ENCODE measurements at regions not wholly inside any gene's neighbourhood (a gene's known extent, or its start where the extent isn't known, plus 50 kb on each side); places are given as distances from the start of the nearest gene placed in this dataset.
"Not testable (repeated sequence)": the region's sequence is repeated elsewhere in the genome, so short reads cannot be mapped to it uniquely, and the experiment has no call there.

DNA sequence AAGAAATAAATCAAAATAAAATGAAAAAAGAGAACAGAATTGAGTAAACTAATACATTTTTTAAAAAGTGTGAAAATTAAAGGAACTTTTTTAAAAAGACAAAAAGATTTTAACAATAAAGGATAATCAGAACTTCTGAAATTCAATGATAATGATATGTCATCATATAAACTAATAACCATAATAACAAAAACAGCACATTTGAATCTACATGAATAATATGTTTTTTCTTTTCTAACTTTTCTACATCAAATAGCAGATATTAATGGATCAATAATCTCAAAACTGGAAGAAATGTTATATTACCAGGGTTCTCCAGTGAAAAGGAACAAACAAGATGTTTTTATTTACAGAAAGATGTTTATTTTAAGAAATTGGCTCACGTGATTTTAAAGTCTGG is 903.3 kb upstream of the MIR17HG start:
- no peak for DNase-seq (ENCODE audit: low read depth)

DNA sequence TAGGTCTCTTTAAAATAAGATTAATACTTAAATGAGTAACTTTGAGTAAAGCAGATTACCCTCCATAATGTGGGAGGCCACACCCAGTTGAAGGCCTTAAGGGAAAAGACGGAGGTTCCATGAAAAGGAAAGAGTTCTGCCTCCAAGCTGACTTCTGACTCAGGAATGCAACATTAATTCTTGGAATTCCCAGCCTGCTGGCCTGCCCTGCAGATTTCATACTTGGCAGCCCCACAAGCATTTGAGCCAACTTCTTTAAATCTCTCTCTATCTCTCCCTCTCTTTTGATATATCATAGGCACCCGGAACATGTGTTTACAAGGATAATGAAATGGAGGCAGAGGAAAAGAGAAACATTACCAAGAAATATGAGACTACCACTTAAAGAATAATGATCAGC is 902.3 kb upstream of the MIR17HG start:
- DNase-seq (ENCODE audit: low read depth), result no peak

DNA sequence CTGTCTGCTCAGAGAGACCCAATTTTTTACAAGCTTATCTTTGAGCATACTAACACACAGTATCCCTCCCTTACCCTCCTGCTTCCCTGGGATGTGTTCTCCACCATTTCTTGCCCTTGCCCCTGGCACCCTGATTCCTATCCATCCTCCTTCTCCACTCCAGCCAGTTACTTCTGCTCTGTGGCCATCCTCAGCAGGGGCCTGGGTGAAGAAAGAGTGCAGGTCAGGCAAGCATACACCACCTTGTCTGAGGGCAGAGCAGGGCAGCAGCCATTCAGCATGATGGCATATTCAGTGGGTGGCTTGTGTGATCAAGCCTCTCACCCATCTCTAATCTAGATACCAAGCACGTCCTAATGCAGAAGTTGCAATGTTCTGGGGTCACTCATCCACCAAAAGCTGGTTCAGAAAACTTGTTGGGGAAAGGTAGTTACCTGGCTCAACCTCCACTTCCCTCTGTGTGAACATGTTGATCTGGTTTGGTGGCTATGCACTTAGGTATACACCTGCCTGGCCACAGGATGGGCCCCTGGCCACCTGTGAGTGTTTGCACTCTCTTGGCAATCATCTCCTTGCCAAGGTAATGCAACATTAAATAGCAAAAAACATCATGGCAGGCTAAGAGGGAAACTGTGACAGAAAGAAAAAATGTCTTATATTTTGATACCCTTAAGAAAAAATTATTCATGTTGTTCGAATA is 900.3 kb upstream of the MIR17HG start:
- no peak for DNase-seq (ENCODE audit: low read depth)

DNA sequence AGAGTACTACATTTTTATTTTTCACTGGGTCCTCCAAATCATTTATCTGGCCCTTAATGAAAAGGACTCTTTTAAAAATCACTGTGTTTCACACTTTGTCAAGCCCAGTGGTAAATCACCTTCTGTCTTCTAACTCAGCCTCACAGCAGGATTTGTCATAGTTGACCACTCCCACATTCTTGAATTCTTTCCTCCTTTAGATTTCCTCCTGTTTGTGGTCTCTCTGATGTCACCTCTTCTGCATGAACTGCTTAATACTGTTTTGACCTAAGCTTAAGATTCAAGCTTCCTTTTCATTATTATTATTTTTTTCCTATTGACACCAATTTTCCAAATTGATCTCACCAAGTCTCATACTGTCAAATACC is 899.8 kb upstream of the MIR17HG start:
- no peak for DNase-seq (ENCODE audit: low read depth)

DNA sequence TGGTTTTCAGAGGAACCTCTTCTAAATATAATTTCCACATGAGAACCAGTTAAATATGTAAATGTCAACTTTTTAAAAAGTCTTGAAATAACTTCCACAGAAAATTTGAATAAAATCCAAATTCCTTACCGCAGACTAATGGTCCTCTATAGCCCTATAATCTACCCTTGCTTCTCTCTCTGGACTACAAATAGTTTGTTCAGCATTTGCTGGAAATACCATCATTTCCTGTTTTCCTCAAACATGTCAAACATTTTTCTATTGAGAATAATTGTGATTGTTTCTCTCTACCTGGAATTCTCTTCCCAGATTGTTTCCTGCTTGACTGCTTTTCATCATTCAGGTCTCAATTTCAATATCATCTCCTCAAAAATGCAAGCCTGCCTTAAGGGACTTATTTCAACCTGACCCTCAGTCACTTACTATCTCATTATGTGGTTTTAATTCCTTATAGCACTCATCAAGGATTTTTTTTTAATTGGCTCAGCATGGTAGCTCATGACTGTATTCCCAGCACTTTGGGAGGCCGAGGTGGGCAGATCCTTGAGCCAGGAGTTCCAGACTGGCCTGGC is 898.9 kb upstream of the MIR17HG start:
- DNase-seq (ENCODE audit: low read depth), result no peak

DNA sequence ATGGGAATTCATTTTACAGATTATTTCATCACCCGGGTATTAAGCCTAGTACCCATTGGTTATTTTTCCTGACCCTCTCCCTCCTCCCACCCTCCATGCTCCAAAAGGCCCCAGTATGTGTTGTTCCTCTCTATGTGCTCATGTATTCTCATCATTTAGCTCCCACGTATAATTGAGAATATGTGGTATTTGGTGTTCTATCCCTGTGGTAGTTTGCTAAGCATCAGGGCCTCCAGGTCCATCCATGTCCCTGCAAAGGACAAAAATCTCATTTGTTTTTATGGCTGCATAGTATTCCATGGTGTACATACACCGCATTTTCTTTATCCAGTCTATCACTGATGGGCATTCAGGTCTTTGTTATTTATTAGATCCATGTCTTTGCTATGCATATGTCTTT is 894.1 kb upstream of the MIR17HG start:
- DNase-seq (ENCODE audit: low read depth), result no peak

DNA sequence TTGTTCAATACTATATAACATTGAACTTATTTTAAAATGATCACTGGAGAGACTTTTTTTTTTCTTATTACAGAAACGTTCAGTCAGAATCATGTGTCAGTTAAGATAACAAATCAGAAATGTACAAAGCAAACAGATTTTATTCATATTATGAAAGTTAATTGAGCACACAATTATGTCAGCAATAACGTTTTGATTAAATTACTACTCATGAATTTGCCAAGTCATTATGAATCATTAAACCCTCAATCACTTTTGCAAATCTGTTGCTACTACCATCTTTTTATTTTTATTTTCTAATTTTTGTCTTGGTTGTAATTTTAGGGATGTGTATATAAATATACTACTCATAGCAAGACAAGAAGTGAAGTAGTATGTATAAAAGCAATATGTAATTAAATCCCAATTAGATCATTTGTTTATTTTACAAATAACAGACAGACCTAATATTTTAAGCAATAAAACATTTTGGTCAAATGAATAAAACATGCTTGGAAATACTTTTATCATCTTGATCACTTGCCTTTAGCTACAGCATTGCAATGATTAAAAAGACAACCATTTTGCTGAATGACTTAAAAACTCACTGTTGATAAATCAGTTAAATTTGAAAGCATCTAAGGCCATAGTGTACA is 893.4 kb upstream of the MIR17HG start:
- no peak for DNase-seq (ENCODE audit: low read depth)

DNA sequence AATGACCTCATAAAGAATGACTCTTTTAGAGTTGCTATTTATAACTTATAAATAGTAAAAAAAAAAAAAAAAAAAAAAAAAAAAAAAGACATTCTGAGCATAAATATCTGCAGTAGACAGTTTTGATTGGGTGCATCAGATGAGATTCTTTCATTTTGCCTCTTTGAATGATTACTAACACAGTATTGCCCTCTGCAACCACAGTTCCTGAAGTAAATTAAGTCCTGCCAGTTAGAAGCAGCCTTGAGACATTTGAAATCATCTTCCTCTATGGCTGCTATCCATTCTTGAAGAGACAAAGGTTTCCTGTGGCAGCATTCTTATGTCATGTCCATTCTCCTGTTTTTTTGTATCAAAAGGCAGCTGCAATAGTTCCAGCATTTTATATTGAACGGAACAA is 892.4 kb upstream of the MIR17HG start:
- no peak for DNase-seq (ENCODE audit: low read depth)

DNA sequence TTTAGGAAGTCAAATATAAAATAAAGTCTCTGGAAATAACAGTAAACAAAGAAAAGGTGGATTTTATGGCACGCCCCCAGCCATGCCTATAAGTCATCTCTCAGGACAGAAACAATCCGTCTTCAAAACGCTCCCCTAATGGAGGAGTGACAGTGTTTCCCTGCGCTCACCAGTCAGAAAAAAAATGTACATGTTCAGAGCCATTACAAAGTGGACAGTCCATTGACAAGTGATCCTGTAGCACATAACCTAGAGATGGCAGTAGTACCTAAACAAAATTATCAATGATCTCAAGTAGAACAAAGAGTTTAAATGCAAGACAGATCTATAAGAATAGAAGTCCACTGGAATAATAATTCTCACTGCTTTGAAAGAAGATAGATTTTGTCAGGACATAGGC is 891.7 kb upstream of the MIR17HG start:
- no peak for DNase-seq (ENCODE audit: low read depth)

DNA sequence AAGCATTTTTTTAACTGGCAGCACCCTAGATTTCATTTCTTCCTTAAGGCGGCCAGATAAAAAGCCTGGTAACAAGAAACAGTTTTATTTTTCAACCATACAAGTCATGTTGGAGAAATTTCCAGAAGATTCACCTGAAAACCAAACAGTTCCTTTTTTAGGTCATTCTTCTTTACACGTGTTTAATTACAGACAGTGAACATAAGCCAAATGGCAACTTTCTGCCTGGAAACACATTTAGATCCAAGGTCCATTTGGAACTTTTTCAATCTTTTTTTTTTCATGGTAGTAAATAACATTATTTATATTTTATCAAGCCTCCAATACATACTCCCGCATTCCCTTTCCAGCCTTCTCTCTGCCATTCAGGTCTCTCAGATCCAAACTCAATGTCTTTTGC is 886.1 kb upstream of the MIR17HG start:
- DNase-seq (ENCODE audit: low read depth), result no peak

DNA sequence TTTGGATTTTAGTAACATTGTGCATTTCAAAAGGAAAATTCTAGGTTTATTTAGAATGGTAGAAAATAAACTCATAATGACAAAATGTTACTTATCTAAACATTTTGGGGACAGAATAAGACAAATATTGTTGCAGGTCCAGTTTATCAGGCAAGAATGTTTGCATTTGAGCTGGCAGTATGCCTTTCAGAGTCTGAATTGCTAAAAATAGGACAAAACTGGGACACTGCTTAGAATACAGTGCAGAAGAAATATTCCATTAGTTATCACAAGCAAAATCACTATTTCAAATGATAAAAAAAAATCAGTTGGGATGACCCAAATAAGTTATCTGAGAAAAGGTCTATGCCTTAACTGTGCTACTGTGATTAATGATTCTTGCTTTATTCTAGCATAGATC is 870.3 kb upstream of the MIR17HG start:
- DNase-seq (ENCODE audit: low read depth), result no peak

DNA sequence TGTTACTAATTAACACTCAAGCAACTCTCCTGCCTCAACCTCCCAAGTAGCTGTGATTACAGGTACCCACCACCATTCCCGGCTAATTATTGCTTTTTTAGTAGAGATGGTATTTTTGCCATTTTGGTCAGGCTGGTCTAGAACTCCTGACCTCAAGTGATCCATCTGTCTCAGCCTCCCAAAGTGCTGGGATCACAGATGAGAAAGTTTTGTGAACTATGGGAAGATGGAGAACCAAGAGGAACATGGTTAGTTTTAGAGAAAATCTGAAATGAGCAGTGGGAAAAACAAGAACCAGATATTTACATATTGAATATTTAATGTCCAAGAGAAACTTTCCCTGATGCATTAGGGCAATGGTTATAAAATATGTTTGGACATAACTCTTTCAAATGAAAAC is 863.6 kb upstream of the MIR17HG start:
- DNase-seq (ENCODE audit: low read depth), result no peak

DNA sequence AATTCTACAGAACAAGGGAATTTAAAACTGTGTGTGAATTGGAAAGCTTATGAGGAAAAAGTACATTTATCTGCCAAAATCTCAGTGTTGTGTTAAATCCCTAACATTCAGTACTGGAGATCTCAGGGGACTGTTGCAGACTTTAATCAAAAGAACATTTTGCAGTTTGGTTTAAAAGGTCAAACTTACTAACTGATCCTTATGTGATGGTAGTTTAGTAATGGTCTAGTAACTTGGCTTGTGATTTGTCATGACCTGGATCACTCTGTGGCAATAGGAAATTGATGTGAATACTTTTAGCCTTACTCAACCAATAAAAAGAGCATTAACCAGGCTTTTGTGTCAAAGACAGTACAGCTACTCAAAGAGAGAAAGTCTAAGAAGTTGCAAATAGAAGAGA is 862.1 kb upstream of the MIR17HG start:
- DNase-seq (ENCODE audit: low read depth), result peak; percentile 83

DNA sequence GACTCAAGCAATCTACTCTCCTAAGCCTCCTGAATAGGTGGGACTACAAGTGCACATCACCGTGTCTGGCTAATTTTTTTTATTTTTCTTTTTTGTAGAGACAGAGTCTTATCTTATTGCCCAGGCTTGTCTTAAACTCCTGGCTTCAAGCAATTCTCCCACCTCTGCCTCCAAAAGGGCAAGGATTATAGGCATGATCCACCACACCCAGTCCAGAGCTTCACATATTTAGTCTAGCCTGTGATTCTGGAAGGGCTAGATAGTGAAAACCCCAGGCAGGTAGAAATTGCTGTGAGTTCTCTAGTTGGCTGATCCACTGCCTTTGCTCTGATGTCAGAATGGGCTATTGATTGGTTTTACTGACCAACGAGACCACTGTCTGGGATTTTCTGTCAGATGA is 854.6 kb upstream of the MIR17HG start:
- DNase-seq (ENCODE audit: low read depth), result no peak

DNA sequence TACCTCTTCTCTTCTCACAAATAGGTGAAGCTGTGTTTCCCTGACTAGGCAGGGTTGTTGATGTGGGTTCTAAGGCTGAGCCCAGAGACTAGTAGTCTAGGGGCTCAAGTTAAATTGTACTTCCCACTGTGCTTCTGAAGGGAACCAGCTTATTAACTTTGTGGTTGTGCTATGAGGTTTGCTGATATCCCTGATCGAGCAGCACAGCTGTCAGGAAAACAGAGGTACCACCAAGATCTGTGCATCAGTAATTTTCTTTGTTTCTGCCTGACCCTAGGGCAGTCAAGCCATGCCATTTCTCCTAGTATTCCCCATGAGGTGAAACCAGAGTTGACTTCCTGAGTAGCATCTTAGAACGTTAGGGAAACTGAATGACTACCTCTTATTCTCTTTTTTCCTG is 853.8 kb upstream of the MIR17HG start:
- DNase-seq (ENCODE audit: low read depth), result no peak

DNA sequence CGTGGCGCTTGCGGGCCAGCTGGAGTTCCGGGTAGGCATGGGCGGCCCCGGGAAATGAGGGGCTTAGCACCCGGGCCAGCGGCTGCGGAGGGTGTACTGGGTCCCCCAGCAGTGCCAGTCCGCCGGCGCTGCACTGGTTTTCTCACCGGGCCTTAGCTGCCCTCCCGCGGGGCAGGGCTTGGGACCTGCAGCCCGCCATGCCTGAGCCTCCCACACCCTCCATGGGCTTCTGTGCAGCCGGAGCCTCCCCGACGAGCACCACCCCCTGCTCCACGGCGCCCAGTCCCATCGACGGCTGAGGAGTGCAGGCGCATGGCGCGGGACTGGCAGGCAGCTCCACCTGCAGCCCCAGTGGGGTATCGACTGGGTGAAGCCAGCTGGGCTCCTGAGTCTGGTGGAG is 852.6 kb upstream of the MIR17HG start:
- DNase-seq (ENCODE audit: low read depth), result not testable (repeated sequence)

DNA sequence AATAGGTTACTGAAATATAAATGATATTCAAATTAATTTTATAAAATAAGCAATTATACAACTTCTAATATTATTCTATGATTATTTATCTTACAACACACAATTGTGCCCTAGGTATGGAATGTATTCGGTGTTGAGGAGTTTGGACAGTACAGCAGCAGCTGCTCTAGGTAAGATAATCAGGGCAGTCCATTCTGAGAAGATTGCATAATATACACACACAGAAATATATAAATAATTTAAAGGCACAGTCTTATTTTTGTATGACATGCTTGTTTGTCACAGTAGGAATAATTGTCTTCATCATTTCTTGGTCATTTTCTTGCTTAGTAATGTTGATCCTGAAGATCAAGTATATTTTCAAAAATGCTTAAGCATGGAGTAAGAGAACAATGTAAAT is 849.4 kb upstream of the MIR17HG start:
- no peak for DNase-seq (ENCODE audit: low read depth)

DNA sequence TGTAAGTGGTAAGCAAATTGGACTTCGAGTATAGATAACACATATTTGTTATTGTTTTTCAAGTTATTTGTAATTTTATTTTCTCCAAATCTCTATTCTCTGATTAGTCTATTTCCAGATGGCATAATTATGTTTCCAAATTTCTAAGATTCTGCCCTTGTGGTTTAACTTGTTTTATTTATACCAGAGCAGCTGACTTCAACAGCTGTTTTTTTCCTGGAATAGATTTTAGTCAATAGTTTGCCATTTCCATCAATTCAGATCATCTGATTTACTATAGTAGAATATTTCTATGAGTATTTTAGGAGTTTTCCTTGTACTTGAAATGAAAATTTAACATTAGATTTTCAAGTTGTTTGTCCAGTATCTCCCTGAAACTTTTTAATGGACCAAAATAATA is 848.7 kb upstream of the MIR17HG start:
- DNase-seq (ENCODE audit: low read depth), result no peak

DNA sequence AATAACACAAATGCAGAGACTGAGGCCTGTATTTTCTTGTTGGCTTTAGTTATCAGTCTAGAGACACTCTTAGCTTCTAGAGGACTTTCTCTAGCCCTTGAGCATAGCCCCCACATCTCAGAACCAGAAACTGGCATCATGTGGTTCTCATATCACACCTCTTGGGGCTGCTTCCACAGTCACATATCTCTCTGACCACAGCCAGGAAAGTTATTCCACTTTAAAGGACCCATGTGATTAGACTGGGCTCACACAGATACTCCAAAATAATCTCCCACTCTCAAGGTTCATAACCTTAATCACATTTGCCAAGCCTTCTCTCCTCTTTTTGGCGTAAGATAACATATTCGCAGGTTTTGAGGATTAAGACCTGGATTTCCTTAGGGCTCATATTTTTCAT is 846.9 kb upstream of the MIR17HG start:
- DNase-seq (ENCODE audit: low read depth), result no peak

DNA sequence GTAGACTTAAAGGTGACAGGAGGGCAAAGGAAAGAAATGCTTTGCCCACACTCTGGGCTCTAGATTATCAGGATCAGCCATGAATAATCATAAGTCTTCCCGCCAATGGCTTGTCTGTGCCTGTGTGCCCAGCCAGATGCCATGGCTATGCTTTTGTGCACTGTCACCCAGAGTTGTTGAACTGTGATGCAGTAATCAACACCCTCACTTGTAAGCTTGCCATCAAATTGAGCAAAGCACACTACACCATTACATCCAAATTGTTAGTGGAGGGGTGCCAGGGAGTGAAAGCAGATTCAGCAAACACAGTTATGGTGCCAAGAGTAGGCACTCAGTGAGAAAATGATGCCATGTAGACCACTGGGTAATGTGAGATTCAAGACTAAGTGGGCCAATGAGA is 845.3 kb upstream of the MIR17HG start:
- no peak for DNase-seq (ENCODE audit: low read depth)

DNA sequence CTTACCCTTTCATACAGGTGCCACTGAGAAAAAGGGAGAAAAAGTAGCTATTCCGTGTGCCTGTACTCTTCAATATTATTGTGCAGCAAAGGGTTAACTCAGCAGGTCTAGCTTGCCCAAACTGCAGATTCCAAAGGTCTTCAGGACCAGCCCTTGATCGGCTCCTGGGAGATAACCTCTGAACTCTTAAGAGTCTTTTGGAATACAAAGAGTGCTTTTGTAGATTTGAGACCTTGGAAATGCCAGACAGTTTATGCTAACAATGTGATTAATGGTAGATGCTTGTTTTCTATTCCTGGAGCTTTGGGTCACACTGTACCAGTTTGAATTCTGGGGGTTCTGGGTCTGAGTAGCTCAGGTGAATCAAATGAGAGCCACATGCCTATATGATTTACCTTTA is 844.7 kb upstream of the MIR17HG start:
- no peak for DNase-seq (ENCODE audit: low read depth)

DNA sequence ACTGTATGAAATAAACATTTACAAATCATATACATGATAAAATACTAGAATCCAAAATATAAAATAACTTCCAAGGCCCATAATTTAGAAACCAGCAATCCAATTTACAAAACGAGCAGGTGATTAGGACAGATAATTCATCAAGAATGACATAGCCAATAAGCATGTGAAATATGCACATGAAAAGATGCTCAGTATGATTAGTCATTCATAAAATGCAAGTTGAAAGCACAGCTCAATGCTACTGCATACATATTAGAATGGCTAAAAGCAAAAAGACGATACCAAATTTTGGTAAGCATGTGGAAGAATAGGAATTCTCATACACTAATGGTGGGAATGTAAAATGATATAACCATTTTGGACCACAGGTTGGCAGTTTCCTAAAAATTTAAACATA is 837.2 kb upstream of the MIR17HG start:
- no peak for DNase-seq (ENCODE audit: low read depth)

DNA sequence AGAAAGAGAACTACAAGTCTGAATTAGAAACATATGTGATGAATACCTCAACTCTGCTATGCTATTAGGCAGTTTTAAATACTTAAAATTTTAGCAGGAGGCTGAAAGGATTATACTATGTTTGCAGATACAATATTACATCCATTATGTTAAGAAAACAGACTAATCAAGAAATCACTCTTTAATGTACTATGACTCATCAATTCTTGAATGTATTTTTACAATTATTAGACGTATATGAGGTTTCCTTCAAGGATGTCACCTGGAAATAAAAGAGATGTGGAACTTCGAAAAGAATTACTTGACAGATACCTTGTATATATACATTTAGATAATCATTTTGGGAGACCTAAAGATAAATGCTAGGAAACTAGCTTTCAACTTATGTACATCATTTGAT is 835.6 kb upstream of the MIR17HG start:
- no peak for DNase-seq (ENCODE audit: low read depth)

DNA sequence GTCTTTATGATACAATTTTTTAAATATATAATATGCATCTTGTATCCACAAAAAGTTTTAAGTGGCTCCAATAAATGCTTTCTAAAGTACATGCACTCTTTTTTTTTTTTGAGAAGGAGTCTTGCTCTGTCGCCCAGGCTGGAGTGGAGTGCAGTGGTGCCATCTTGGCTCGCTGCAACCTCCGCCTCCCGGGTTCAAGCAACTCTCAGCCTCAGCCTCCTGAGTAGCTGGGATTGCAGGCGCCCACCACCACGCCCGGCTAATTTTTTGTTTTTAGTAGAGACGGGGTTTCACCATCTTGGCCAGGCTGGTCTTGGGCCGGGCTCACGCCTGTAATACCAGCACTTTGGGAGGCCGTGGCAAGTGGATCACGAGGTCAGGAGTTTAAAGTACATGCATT is 832.8 kb upstream of the MIR17HG start:
- DNase-seq (ENCODE audit: low read depth), result not testable (repeated sequence)

Measured in forelimb muscle (tissue), 1 donor.